ENCODE measurements at regions not wholly inside any gene's neighbourhood (a gene's known extent, or its start where the extent isn't known, plus 50 kb on each side); places are given as distances from the start of the nearest gene placed in this dataset.

GRCh38 chr12:105992849-105993740, 145.7 kb downstream of the NUAK1 start:
- no peak overlapping the region for H3K4me3 ChIP-seq (ENCODE audit: low read length)
- DNase-seq (ENCODE audit: low read depth), result peak; percentile 61
- no peak for TF ChIP-seq CTCF (conservative IDR thresholded peaks at IDR 0.05; ENCODE audit: low read length)

- no peak for DNase-seq (ENCODE audit: low read depth)
- no peak overlapping the region for H3K4me3 ChIP-seq (ENCODE audit: low read length)
- no peak for TF ChIP-seq CTCF (conservative IDR thresholded peaks at IDR 0.05; ENCODE audit: low read length)
Measured at GRCh38 chr12:105993766-105994555, 144.8 kb downstream of the NUAK1 start.

GRCh38 chr12:105995961-105996431, 142.8 kb downstream of the NUAK1 start:
- DNase-seq (ENCODE audit: low read depth), result peak; percentile 34
- TF ChIP-seq CTCF (conservative IDR thresholded peaks at IDR 0.05; ENCODE audit: low read length), result no peak

GRCh38 chr12:105998561-105998960, 140.2 kb downstream of the NUAK1 start:
- DNase-seq (ENCODE audit: low read depth), result no peak
- no peak for TF ChIP-seq CTCF (conservative IDR thresholded peaks at IDR 0.05; ENCODE audit: low read length)
- no peak overlapping the region for H3K4me3 ChIP-seq (ENCODE audit: low read length)

More at GRCh38 chr12:105995961-105996431, 142.8 kb downstream of the NUAK1 start:
- H3K4me3 ChIP-seq (ENCODE audit: low read length), result no peak overlapping the region

GRCh38 chr12:106000382-106001104, 138.2 kb downstream of the NUAK1 start:
- no peak for DNase-seq (ENCODE audit: low read depth)
- no peak for TF ChIP-seq CTCF (conservative IDR thresholded peaks at IDR 0.05; ENCODE audit: low read length)
- H3K4me3 ChIP-seq (ENCODE audit: low read length), result no peak overlapping the region

- no peak for DNase-seq (ENCODE audit: low read depth)
Measured at GRCh38 chr12:106001105-106001836, 137.5 kb downstream of the NUAK1 start.

More at GRCh38 chr12:106001105-106001836, 137.5 kb downstream of the NUAK1 start:
- no peak for TF ChIP-seq CTCF (conservative IDR thresholded peaks at IDR 0.05; ENCODE audit: low read length)
- H3K4me3 ChIP-seq (ENCODE audit: low read length), result no peak overlapping the region

Measured in AG10803 (cell line).